HCT116 (cell line): ENCODE measurements at regions not wholly inside any gene's neighbourhood (a gene's known extent, or its start where the extent isn't known, plus 50 kb on each side); places are given as distances from the start of the nearest gene placed in this dataset.

Experiments
- CTCF ChIP-seq, 3 experiments: fragments of 200-600 bp in 1 of 3; sonication (generic) in 1 of 3; IDR thresholded peaks in 2 of 3; conservative IDR thresholded peaks in 1 of 3; 2 replicates each; pipeline ENCODE4 v1.5.1; 2012 to 2017; ENCODE audit warnings: low read depth in 2 of 3, low read length in 2 of 3, antibody characterized with exemption in 1 of 3, borderline replicate concordance in 1 of 3, control low read depth in 1 of 3, mild to moderate bottlenecking in 1 of 3, mixed read lengths in 1 of 3, mixed run types in 1 of 3, moderate library complexity in 1 of 3; ENCODE audit not compliant: insufficient read depth in 1 of 3
- RAD21 ChIP-seq: IDR thresholded peaks from 2 replicates; pipeline ENCODE4 v1.6.1; 2012; ENCODE audit warnings: low read depth, mild to moderate bottlenecking
- TCF7L2 ChIP-seq: IDR thresholded peaks from 2 replicates; pipeline ENCODE4 v1.7.0; 2011; ENCODE audit warnings: borderline replicate concordance, inconsistent platforms; ENCODE audit not compliant: insufficient read depth, insufficient read length; ENCODE audit errors: extremely low read depth
- YY1 ChIP-seq: IDR thresholded peaks from 2 replicates; pipeline ENCODE4 v1.6.1; 2011; ENCODE audit warnings: low read length, low read depth, moderate library complexity, mild to moderate bottlenecking; ENCODE audit not compliant: insufficient replicate concordance; ENCODE audit errors: extremely low read depth
- ZNF274 ChIP-seq: fragments of 200-500 bp; sonication (Bioruptor generic); IDR thresholded peaks from 2 replicates; pipeline ENCODE4 v1.6.1; 2014; ENCODE audit warnings: mild to moderate bottlenecking, low read depth, low read length, inconsistent platforms
- TF ChIP-seq, protein P1 (sequence below): IDR thresholded peaks from 2 replicates; pipeline ENCODE4 v1.6.1; 2011; ENCODE audit warnings: mild to moderate bottlenecking, low read length, moderate library complexity; ENCODE audit not compliant: insufficient replicate concordance; ENCODE audit errors: extremely low read depth

DNA sequence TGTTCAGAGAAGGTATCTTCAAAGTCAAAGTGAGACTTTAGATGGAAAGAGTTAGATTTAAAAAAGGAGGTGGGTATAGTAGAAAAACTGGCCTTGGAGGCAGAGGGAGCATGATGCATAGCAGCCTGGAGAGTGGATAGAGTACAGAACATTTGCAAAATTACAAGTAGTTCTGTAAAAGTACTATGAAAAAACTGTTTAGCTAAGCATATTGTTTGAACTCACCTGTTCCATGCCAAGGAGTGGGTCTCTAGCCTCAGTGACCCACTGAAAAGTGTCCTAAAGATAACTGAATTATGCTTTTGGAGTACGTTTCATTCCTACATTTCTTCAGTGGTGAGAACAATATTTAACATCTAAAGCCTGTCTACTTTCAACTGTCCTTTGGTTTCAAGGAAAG, 218.9 kb downstream of the NAP1L3 start:
- TF ChIP-seq CTCF (IDR thresholded peaks at IDR 0.05 in 2 of 3, conservative IDR thresholded peaks at IDR 0.05 in 1 of 3; ENCODE audit: borderline replicate concordance in 1 of 3, insufficient read depth in 1 of 3, low read depth in 2 of 3, low read length in 2 of 3), result no peak
- TF ChIP-seq YY1, result no peak
- TF ChIP-seq RAD21, result no peak
- no peak for TF ChIP-seq ZNF274
- no peak for TF ChIP-seq TCF7L2
- TF ChIP-seq, protein P1, sequence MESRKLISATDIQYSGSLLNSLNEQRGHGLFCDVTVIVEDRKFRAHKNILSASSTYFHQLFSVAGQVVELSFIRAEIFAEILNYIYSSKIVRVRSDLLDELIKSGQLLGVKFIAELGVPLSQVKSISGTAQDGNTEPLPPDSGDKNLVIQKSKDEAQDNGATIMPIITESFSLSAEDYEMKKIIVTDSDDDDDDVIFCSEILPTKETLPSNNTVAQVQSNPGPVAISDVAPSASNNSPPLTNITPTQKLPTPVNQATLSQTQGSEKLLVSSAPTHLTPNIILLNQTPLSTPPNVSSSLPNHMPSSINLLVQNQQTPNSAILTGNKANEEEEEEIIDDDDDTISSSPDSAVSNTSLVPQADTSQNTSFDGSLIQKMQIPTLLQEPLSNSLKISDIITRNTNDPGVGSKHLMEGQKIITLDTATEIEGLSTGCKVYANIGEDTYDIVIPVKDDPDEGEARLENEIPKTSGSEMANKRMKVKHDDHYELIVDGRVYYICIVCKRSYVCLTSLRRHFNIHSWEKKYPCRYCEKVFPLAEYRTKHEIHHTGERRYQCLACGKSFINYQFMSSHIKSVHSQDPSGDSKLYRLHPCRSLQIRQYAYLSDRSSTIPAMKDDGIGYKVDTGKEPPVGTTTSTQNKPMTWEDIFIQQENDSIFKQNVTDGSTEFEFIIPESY, result no peak
